SJSA1 (cell line): ENCODE measurements at regions not wholly inside any gene's neighbourhood (a gene's known extent, or its start where the extent isn't known, plus 50 kb on each side); places are given as distances from the start of the nearest gene placed in this dataset.
"Not testable (repeated sequence)": the region's sequence is repeated elsewhere in the genome, so short reads cannot be mapped to it uniquely, and the experiment has no call there.

Experiments
- DNase-seq, 2 experiments: peaks; one replicate each; pipeline ENCODE4 v3.0.0-alpha.2; 2015 to 2020; ENCODE audit warnings: low spot score in 2 of 2, low read depth in 1 of 2
- H3K27ac ChIP-seq: fragments of 250-450 bp; sonication (Bioruptor Pico); 2 replicates; pipeline ENCODE4 v1.5.1; 2020; ENCODE audit warnings: mild to moderate bottlenecking, moderate library complexity
- H3K27me3 ChIP-seq: fragments of 250-450 bp; sonication (Bioruptor Pico); replicated peaks from 2 replicates; pipeline ENCODE4 v1.5.1; 2020; ENCODE audit warnings: mild to moderate bottlenecking, moderate library complexity
- H3K36me3 ChIP-seq: fragments of 250-450 bp; sonication (Bioruptor Pico); 2 replicates; pipeline ENCODE4 v1.5.1; 2020; ENCODE audit warnings: mild to moderate bottlenecking
- H3K4me1 ChIP-seq: fragments of 250-450 bp; sonication (Bioruptor Pico); replicated peaks from 2 replicates; pipeline ENCODE4 v1.6.1; 2021; ENCODE audit warnings: mild to moderate bottlenecking
- H3K4me3 ChIP-seq: fragments of 250-450 bp; sonication (Bioruptor Pico); 2 replicates; pipeline ENCODE4 v1.5.1; 2020; ENCODE audit warnings: mild to moderate bottlenecking
- H3K9me3 ChIP-seq: fragments of 250-450 bp; sonication (Bioruptor Pico); replicated peaks from 2 replicates; pipeline ENCODE4 v1.5.1; 2020; ENCODE audit warnings: mild to moderate bottlenecking

GRCh38 chr18:68172842-68173549, 541.9 kb downstream of the TMX3 start:
- Histone ChIP-seq H3K9me3 (no peaks in the 10 kb centered on the region), H3K4me1 (no peaks in the 10 kb centered on the region), H3K27me3 (no peaks in the 10 kb centered on the region), H3K4me3 (no peak overlapping the region), H3K36me3 (no peaks in the 10 kb centered on the region), H3K27ac (no peak overlapping the region)
- DNase-seq = no peak

DNA sequence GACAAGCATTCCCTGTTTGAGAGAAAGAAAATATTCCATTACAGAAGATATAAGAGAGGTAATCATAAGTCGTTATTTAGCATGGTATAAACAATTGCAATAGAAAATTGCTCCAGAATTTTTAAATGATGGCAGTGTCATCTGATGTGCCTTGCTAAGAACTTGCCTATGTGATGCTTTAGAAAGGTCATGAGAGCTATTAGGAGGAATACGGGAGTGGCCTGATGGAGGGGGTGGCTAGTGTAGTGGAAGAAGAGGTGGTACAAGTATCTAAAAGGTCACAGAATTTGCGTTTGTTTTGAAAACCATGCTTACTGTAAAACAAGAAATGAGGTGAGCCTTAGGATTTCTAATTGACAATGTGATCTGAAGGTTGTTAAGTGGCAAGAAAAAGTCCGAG, 550.0 kb downstream of the TMX3 start:
- no peaks in the 10 kb centered on the region for H3K27me3 ChIP-seq
- H3K9me3 ChIP-seq = no peaks in the 10 kb centered on the region
- H3K4me3 ChIP-seq = no peak overlapping the region
- no peak for DNase-seq
- no peaks in the 10 kb centered on the region for H3K4me1 ChIP-seq
- no peak overlapping the region for H3K27ac ChIP-seq
- H3K36me3 ChIP-seq = no peaks in the 10 kb centered on the region

DNA sequence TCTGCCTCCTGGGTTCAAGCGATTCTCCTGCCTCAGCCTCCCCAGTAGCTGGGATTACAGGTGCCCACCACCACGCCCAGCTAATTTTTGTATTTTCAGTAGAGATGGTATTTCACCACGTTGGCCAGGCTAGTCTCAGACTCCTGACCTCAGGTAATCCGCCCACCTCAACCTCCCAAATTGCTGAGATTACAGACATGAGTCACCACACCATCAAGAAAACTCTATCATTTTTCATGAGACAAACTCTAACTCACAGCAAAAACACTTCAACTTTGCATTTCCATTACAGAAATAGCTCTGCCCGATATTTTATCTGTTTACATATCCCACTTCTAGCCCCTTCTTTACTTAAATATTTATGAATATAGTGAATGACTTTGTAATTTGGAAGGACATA, 561.1 kb downstream of the TMX3 start:
- not testable (repeated sequence) for DNase-seq

DNA sequence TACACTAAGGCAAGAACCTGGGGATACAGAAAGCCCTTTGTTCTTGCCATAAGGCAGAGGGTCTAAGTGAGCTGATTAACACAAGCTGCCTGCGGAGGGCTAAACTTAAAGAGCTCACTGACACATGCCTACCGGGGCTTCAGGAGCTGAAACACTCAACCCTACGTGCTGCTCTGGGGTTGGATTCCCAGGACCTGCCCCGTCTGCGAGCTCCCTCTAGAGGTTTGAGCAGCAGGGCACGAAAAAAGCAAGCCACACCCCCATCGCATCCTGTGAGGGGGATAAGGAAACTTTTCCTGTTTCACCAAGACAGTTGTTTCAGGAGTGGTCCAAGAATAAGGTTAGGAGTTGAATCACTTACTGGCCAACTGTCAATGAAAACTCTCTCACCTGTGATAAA, 562.1 kb downstream of the TMX3 start:
- no peaks in the 10 kb centered on the region for H3K4me1 ChIP-seq
- no peak overlapping the region for H3K4me3 ChIP-seq
- no peak overlapping the region for H3K27ac ChIP-seq
- no peaks in the 10 kb centered on the region for H3K36me3 ChIP-seq
- H3K9me3 ChIP-seq = no peaks in the 10 kb centered on the region
- DNase-seq = no peak
- H3K27me3 ChIP-seq = no peaks in the 10 kb centered on the region

More for the DNA sequence above, 561.1 kb downstream of the TMX3 start:
- not testable (repeated sequence) for H3K4me1 ChIP-seq, H3K27me3 ChIP-seq, H3K9me3 ChIP-seq, H3K36me3 ChIP-seq, H3K4me3 ChIP-seq, H3K27ac ChIP-seq

- Histone ChIP-seq H3K27ac (no peak overlapping the region), H3K4me3 (no peak overlapping the region), H3K36me3 (no peaks in the 10 kb centered on the region), H3K27me3 (no peaks in the 10 kb centered on the region), H3K4me1 (no peaks in the 10 kb centered on the region), H3K9me3 (no peaks in the 10 kb centered on the region)
- DNase-seq = no peak
Measured at GRCh38 chr18:68150961-68151360, 563.9 kb downstream of the TMX3 start.

DNA sequence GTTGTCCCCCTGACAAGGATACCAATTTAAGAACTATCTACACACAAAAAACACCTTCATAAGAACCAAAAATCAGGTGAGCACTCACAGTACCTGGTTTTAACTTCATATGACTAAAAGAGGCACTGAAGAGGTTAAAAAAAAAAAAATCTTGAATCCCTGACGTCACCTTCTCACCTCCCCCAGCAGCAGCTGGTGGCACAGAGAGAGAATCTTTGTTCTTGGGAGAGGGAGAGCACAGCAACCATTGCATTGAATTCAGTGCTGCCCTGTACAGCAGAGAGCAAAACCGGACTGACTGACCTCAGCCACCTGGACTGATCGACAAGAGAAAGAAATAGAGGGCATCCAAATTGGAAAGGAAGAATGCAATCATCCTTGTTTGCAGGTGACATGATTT, 566.0 kb downstream of the TMX3 start:
- no peaks in the 10 kb centered on the region for H3K27me3 ChIP-seq
- H3K9me3 ChIP-seq = no peaks in the 10 kb centered on the region
- H3K4me3 ChIP-seq = no peak overlapping the region
- no peaks in the 10 kb centered on the region for H3K36me3 ChIP-seq
- H3K4me1 ChIP-seq = no peaks in the 10 kb centered on the region
- no peak overlapping the region for H3K27ac ChIP-seq
- no peak for DNase-seq

DNA sequence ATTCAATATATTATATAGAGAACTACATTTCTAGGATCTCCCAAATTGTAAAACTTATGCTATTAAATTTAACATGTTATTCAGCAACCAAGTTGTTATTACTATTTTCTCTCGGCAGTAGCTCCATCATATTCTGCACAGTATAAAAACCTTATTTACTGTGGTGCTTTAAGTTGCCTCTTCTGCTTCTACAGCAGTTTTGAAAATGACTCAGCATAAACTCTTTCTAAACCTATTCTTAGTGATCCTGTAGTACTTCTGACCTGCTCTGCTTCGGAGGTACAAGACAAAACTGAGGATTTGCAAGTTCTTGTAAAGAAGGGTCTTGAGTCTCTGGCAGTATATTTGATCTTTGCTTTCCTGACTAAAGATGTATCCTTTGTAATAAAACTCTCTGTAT, 567.2 kb downstream of the TMX3 start:
- no peaks in the 10 kb centered on the region for H3K4me1 ChIP-seq
- no peak for DNase-seq
- H3K27me3 ChIP-seq = no peaks in the 10 kb centered on the region
- H3K4me3 ChIP-seq = no peak overlapping the region
- no peaks in the 10 kb centered on the region for H3K9me3 ChIP-seq
- no peaks in the 10 kb centered on the region for H3K36me3 ChIP-seq
- H3K27ac ChIP-seq = no peak overlapping the region

DNA sequence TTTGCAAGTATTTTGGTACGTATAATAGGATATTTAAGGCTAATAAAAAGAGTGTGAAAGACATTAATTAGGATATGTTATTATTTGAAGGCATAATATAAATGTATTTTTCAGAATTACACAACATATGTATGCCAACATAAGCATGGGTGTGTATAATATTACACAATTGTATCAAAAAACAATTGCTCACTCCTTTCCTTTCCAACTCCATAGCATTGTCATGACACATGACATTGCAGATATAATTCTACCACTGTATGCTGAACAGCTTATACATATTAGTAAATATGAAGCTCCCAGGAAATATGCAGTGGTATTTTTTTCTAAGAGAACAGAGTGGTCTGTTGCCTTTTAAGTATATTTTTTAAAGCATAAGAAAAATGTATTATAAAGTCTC, 593.1 kb downstream of the TMX3 start:
- H3K4me3 ChIP-seq = no peak overlapping the region
- H3K4me1 ChIP-seq = no peaks in the 10 kb centered on the region
- no peak for DNase-seq
- H3K36me3 ChIP-seq = no peaks in the 10 kb centered on the region
- 0 out of 2 replicates have a peak, but pooled peaks cover 3% of the 10 kb centered on the region for H3K9me3 ChIP-seq
- no peak overlapping the region for H3K27ac ChIP-seq
- H3K27me3 ChIP-seq = no peaks in the 10 kb centered on the region

DNA sequence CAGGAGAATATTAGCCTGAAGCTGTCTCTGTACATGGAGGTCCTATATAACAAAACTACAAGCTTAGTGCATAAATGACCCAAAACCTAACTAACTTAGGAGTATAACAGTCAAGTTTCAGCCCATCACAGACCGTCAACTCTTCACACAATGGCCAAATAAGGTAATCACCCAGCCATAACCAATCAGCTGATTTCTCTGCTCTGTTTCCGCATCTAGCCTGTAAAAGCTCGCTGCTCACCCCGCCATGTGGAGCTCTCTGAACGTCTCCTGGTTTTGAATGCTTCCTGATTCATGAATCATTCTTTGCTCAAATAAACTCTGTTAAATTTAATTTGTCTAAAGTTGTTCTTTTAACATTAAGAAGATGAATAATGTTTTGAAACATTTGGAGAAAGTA, 593.6 kb downstream of the TMX3 start:
- no peaks in the 10 kb centered on the region for H3K4me1 ChIP-seq
- no peak overlapping the region for H3K27ac ChIP-seq
- H3K27me3 ChIP-seq = no peaks in the 10 kb centered on the region
- no peaks in the 10 kb centered on the region for H3K36me3 ChIP-seq
- H3K4me3 ChIP-seq = no peak overlapping the region
- H3K9me3 ChIP-seq = 0 out of 2 replicates have a peak, but pooled peaks cover 3% of the 10 kb centered on the region
- no peak for DNase-seq

DNA sequence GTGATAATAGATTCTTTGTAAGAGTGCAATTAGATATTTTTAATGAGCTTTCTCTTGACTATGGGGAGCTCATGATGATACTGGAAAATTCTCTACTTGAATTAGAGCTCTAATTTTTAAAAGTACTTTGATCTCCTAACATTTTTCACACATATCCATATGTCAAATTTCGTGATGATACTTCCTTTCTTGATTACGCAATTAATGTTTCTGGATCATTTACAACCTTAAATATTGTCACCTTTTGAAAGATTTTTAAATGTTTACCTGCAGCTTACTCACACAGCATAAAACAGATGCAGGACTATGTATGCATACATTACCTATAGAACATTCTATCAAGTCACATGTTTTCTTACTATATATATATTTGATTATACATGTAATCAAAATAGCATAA, 598.5 kb upstream of the DSEL start:
- H3K27me3 ChIP-seq = no peaks in the 10 kb centered on the region
- H3K9me3 ChIP-seq = 0 out of 2 replicates have a peak, but pooled peaks cover 3% of the 10 kb centered on the region
- DNase-seq = no peak
- no peaks in the 10 kb centered on the region for H3K4me1 ChIP-seq
- no peak overlapping the region for H3K27ac ChIP-seq
- no peak overlapping the region for H3K4me3 ChIP-seq
- no peaks in the 10 kb centered on the region for H3K36me3 ChIP-seq

DNA sequence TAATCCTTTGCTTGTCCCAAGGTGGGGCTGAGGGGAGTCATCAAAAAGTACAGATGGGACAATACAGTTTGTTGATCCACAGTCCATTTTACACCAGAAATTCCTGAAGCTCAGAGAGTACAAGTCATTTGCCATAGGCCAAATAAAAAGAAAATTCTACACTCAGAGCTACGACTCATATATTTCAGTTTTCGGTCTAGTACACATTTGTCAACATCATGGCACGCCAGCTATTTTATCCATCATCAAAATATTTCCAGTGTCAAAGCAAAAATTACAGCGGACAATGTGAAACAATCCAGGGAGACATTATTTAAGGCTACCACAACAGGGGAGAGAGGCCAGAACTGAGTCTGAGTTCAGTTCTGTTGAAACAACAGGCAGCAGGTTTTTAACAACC, 587.5 kb upstream of the DSEL start:
- no peak overlapping the region for H3K27ac ChIP-seq
- no peaks in the 10 kb centered on the region for H3K36me3 ChIP-seq
- DNase-seq = no peak
- no peaks in the 10 kb centered on the region for H3K4me1 ChIP-seq
- no peaks in the 10 kb centered on the region for H3K27me3 ChIP-seq
- H3K9me3 ChIP-seq = no peaks in the 10 kb centered on the region
- H3K4me3 ChIP-seq = no peak overlapping the region

GRCh38 chr18:68103561-68103960, 587.0 kb upstream of the DSEL start:
- Histone ChIP-seq H3K36me3 (no peaks in the 10 kb centered on the region), H3K9me3 (no peaks in the 10 kb centered on the region), H3K4me1 (no peaks in the 10 kb centered on the region), H3K4me3 (no peak overlapping the region), H3K27me3 (no peaks in the 10 kb centered on the region), H3K27ac (no peak overlapping the region)
- no peak for DNase-seq

DNA sequence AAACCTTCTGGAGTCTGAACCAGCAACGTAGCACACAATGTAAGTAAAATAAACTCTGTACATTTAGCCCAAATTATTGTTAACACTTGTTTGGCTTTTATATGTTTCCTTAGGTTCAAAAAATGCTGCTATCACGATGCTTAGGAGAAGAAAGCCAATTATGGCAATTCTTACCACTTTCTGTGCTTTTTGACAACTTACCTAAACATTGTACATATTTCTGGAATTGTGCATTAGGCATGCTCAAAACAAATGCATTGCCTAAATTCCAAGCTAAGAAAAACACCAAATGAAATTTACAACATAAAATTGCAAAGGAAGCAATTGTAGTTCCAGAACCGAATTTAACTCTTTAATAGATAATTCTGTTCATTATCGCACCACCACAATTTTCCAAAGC, 585.6 kb upstream of the DSEL start:
- H3K4me3 ChIP-seq = no peak overlapping the region
- H3K4me1 ChIP-seq = no peaks in the 10 kb centered on the region
- no peak for DNase-seq
- H3K9me3 ChIP-seq = no peaks in the 10 kb centered on the region
- no peaks in the 10 kb centered on the region for H3K27me3 ChIP-seq
- no peaks in the 10 kb centered on the region for H3K36me3 ChIP-seq
- H3K27ac ChIP-seq = no peak overlapping the region

DNA sequence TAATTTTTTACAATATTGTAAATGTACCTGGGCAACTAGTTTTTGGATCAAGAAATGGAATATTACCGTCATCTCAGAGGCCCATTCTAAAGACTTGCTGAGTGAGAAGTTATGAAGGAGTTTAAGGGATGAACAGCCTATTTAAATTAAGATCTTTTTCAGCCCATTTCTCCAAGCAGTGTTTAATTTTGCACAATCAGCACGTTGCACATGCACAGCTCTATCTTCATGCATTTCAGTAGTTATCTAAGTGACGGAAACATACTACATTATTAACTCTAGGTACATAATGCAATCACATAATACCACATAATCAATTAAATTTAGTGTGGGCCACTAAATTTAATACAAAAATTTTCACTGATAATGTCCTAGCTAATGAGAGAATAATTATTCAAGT, 582.1 kb upstream of the DSEL start:
- H3K9me3 ChIP-seq = no peaks in the 10 kb centered on the region
- H3K4me3 ChIP-seq = no peak overlapping the region
- H3K36me3 ChIP-seq = no peaks in the 10 kb centered on the region
- no peak overlapping the region for H3K27ac ChIP-seq
- H3K27me3 ChIP-seq = no peaks in the 10 kb centered on the region
- no peaks in the 10 kb centered on the region for H3K4me1 ChIP-seq
- no peak for DNase-seq

DNA sequence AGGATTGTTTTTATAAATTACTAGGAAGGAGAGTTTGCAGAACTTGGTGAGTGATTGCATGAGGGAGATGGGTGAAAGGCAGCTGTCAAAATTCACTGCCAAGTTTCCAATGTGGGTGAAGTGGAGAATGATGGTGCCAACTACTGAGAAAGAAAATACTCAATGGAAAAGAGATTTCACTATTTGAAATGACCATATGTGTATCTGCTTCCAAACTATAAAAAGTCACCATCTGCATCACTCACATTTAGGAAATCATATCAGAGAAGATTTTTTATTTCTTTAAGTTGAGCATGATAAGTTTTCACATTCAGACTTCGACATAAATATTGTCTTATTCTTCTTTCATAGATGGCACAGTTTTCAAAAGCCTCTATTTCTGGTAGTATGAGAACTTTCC, 570.0 kb upstream of the DSEL start:
- Histone ChIP-seq H3K4me1 (no peaks in the 10 kb centered on the region), H3K27ac (no peak overlapping the region), H3K4me3 (no peak overlapping the region), H3K27me3 (no peaks in the 10 kb centered on the region), H3K9me3 (no peaks in the 10 kb centered on the region), H3K36me3 (no peaks in the 10 kb centered on the region)
- DNase-seq = no peak
